ENCODE measurements at regions not wholly inside any gene's neighbourhood (a gene's known extent, or its start where the extent isn't known, plus 50 kb on each side); places are given as distances from the start of the nearest gene placed in this dataset.

DNA sequence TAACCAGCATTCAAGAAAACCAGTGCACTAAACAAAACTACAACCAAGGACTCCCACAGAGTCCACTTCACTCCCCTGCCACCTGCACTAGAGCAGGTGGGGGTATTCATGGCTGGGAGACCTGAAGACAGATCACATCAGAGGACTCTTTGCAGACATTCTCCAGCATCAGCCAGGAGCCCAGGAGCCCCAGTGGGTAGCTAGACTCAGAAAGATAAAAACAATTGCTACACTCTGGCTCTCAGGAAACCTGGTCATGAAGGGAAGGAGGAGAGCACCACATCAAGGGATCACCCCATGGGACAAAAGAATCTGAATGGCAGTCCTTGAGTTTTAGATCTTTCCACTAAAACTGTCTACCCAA, 472.1 kb downstream of the PLPP3 start:
- TF ChIP-seq, protein P1, sequence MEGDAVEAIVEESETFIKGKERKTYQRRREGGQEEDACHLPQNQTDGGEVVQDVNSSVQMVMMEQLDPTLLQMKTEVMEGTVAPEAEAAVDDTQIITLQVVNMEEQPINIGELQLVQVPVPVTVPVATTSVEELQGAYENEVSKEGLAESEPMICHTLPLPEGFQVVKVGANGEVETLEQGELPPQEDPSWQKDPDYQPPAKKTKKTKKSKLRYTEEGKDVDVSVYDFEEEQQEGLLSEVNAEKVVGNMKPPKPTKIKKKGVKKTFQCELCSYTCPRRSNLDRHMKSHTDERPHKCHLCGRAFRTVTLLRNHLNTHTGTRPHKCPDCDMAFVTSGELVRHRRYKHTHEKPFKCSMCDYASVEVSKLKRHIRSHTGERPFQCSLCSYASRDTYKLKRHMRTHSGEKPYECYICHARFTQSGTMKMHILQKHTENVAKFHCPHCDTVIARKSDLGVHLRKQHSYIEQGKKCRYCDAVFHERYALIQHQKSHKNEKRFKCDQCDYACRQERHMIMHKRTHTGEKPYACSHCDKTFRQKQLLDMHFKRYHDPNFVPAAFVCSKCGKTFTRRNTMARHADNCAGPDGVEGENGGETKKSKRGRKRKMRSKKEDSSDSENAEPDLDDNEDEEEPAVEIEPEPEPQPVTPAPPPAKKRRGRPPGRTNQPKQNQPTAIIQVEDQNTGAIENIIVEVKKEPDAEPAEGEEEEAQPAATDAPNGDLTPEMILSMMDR (conservative IDR thresholded peaks at IDR 0.05 in 1 of 2, IDR thresholded peaks at IDR 0.05 in 1 of 2; ENCODE audit: extremely low read depth in 1 of 2, insufficient read depth in 1 of 2, low read depth in 1 of 2, low read length in 2 of 2) = no peak
- TF ChIP-seq EZH2 (IDR thresholded peaks at IDR 0.05; ENCODE audit: borderline replicate concordance, low read length) = no peak

All from mammary epithelial cell (primary cell).